Endodermal cell (in vitro differentiated cells): ENCODE measurements at regions not wholly inside any gene's neighbourhood (a gene's known extent, or its start where the extent isn't known, plus 50 kb on each side); places are given as distances from the start of the nearest gene placed in this dataset.

Source experiments
- DNase-seq: peaks from one replicate; pipeline ENCODE4 v3.0.0-alpha.2; 2017
- H3K27ac ChIP-seq: 2 replicates; pipeline ENCODE4 v1.5.1; 2013; ENCODE audit warnings: mild to moderate bottlenecking, low read depth, low read length, moderate library complexity
- H3K27me3 ChIP-seq: 2 replicates; pipeline ENCODE4 v1.6.1; 2013; ENCODE audit warnings: mild to moderate bottlenecking, low read length, moderate library complexity; ENCODE audit not compliant: insufficient read depth, control insufficient read depth, poor library complexity, severe bottlenecking
- H3K36me3 ChIP-seq: 2 replicates; pipeline ENCODE4 v1.7.0; 2013; ENCODE audit warnings: mild to moderate bottlenecking, low read length, moderate library complexity; ENCODE audit not compliant: control insufficient read depth, insufficient read depth
- H3K4me1 ChIP-seq: one replicate; pipeline ENCODE4 v1.7.0; 2013; ENCODE audit warnings: low read length; ENCODE audit not compliant: control insufficient read depth, insufficient read depth
- H3K4me3 ChIP-seq: 2 replicates; pipeline ENCODE4 v1.5.1; 2013; ENCODE audit warnings: mild to moderate bottlenecking, low read length, moderate library complexity
- H3K9ac ChIP-seq: 2 replicates; pipeline ENCODE4 v1.6.1; 2013; ENCODE audit warnings: mild to moderate bottlenecking, low read length, moderate library complexity; ENCODE audit not compliant: poor library complexity, severe bottlenecking; ENCODE audit errors: extremely low read depth
- H3K9me3 ChIP-seq: 2 replicates; pipeline ENCODE4 v1.6.1; 2013; ENCODE audit warnings: mild to moderate bottlenecking, low read length, moderate library complexity; ENCODE audit not compliant: control insufficient read depth
- H3K27ac Mint-ChIP-seq: 2 replicates; pipeline ENCODE4 v1.8.0; 2020; ENCODE audit warnings: mixed read lengths
- H3K27me3 Mint-ChIP-seq: 2 replicates; pipeline ENCODE4 v1.8.0; 2021; ENCODE audit warnings: mild to moderate bottlenecking, mixed read lengths; ENCODE audit not compliant: insufficient read depth
- H3K36me3 Mint-ChIP-seq: 2 replicates; pipeline ENCODE4 v1.8.0; 2020; ENCODE audit warnings: low read depth, mixed read lengths
- H3K4me1 Mint-ChIP-seq: 2 replicates; pipeline ENCODE4 v1.8.0; 2020; ENCODE audit warnings: mixed read lengths
- H3K4me3 Mint-ChIP-seq: 2 replicates; pipeline ENCODE4 v1.8.0; 2020; ENCODE audit warnings: mild to moderate bottlenecking, moderate library complexity, mixed read lengths
- H3K9me3 Mint-ChIP-seq: 2 replicates; pipeline ENCODE4 v1.8.0; 2020; ENCODE audit warnings: mild to moderate bottlenecking, mixed read lengths
- WGBS, 2 experiments: methylation state at CpG; one replicate each; pipeline versions ENCODE4 v1.1.5 to v1.1.7; 2013; ENCODE audit warnings: missing lambda C conversion rate in 2 of 2, mixed read lengths in 1 of 2; ENCODE audit not compliant: insufficient coverage in 1 of 2, insufficient read length in 1 of 2; 5-methylcytosine and 5-hydroxymethylcytosine counted together
- TF ChIP-seq, protein P1 (sequence below): fragments of 200-600 bp; sonication (generic); conservative IDR thresholded peaks from 2 replicates; pipeline ENCODE4 v1.5.0; 2021; ENCODE audit warnings: antibody characterized with exemption, mild to moderate bottlenecking

DNA sequence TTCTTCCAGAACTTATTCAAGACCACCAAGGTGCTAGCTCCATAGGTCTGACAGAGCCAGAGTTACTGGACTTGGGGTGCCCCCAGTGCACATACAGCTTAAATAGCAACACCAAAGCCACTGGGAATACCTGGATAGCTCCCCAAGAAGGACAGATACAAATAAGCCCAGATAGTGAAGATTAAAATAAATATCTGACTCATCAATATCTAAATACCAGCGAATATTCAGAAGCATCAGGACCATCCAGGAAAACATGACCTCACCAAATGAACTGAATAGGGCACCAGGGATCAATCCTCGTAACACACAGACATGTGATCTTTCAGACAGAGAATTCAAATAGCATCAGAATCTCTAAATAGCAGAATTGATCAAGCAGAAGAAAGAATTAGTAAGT is 931.6 kb downstream of the OTOL1 start:
- H3K9ac ChIP-seq, result no peak overlapping the region

DNA sequence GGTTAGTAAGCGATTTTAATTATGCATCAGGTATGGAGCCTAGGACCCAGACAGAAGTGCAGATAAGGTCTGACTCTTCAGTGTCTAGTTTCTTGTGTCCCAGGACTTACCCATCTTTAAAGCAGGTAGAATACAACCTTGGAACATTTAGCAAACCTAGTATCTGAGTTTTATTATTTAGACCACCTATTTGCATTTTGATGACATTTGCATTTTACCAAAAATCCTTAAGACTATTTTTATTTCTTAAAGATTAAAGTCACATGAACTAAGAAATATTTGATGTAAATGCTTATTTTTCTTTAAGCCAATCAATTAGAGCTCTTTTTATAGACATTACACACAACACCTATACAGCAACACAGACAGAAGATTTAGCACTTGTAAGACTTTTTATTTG is 939.1 kb downstream of the OTOL1 start:
- H3K4me1 ChIP-seq, result no peaks in the 10 kb centered on the region
- no peaks in the 10 kb centered on the region for H3K36me3 ChIP-seq
- no peak for DNase-seq
- peaks cover 26% of the 10 kb centered on the region for H3K9me3 Mint-ChIP-seq
- no peaks in the 10 kb centered on the region for H3K4me1 Mint-ChIP-seq
- 87 to 89% methylated on average over 1 of the region's 1 CpG for WGBS, 2 experiments
- no peak overlapping the region for H3K4me3 Mint-ChIP-seq
- no peak overlapping the region for H3K27ac ChIP-seq
- no peak overlapping the region for H3K9ac ChIP-seq
- no peak overlapping the region for H3K4me3 ChIP-seq
- no peaks in the 10 kb centered on the region for H3K36me3 Mint-ChIP-seq
- peaks cover 7% of the 10 kb centered on the region for H3K9me3 ChIP-seq
- H3K27ac Mint-ChIP-seq, result no peak overlapping the region
- H3K27me3 Mint-ChIP-seq, result no peaks in the 10 kb centered on the region
- no peaks in the 10 kb centered on the region for H3K27me3 ChIP-seq
- TF ChIP-seq, protein P1, sequence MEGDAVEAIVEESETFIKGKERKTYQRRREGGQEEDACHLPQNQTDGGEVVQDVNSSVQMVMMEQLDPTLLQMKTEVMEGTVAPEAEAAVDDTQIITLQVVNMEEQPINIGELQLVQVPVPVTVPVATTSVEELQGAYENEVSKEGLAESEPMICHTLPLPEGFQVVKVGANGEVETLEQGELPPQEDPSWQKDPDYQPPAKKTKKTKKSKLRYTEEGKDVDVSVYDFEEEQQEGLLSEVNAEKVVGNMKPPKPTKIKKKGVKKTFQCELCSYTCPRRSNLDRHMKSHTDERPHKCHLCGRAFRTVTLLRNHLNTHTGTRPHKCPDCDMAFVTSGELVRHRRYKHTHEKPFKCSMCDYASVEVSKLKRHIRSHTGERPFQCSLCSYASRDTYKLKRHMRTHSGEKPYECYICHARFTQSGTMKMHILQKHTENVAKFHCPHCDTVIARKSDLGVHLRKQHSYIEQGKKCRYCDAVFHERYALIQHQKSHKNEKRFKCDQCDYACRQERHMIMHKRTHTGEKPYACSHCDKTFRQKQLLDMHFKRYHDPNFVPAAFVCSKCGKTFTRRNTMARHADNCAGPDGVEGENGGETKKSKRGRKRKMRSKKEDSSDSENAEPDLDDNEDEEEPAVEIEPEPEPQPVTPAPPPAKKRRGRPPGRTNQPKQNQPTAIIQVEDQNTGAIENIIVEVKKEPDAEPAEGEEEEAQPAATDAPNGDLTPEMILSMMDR, result no peak

More for the DNA sequence above, 931.6 kb downstream of the OTOL1 start:
- Mint-ChIP-seq H3K36me3 (no peaks in the 10 kb centered on the region), H3K4me1 (no peaks in the 10 kb centered on the region), H3K9me3 (peaks cover 5% of the 10 kb centered on the region), H3K27me3 (no peaks in the 10 kb centered on the region), H3K27ac (no peak overlapping the region), H3K4me3 (no peak overlapping the region)
- H3K36me3 ChIP-seq, result no peaks in the 10 kb centered on the region
- no peaks in the 10 kb centered on the region for H3K27me3 ChIP-seq
- no peak for DNase-seq
- H3K4me1 ChIP-seq, result no peaks in the 10 kb centered on the region
- TF ChIP-seq, protein P1, result no peak
- H3K27ac ChIP-seq, result no peak overlapping the region
- no peaks in the 10 kb centered on the region for H3K9me3 ChIP-seq
- WGBS, 2 experiments, result 50 to 80% methylated on average over 1 to 2 of the region's 2 CpGs
- no peak overlapping the region for H3K4me3 ChIP-seq

DNA sequence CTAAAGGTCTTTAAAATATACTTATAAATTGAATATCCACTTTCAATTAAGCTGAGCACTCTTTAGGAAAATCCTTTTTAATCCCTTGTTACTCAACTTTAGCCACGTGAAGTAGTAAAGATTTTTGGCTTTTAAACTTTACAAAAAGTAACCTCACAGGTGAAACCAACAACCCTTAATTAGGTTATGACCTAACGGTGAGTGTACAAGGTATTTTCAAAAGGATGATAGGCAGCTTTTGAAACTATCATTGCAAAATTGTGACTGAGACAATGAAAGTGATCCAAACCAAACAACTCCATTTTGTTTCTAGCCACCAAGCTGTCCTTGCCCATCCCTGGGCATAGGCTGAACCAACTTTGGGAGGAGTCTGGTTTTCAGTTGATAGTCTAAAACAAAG is 940.2 kb downstream of the OTOL1 start:
- 29 to 61% methylated on average over 1 to 2 of the region's 2 CpGs for WGBS, 2 experiments
- H3K9ac ChIP-seq, result no peak overlapping the region
- H3K4me3 ChIP-seq, result no peak overlapping the region
- H3K27ac ChIP-seq, result no peak overlapping the region
- TF ChIP-seq, protein P1, result no peak
- Mint-ChIP-seq H3K27ac (no peak overlapping the region), H3K36me3 (no peaks in the 10 kb centered on the region), H3K9me3 (peaks cover 23% of the 10 kb centered on the region), H3K4me1 (no peaks in the 10 kb centered on the region), H3K27me3 (no peaks in the 10 kb centered on the region), H3K4me3 (no peak overlapping the region)
- H3K36me3 ChIP-seq, result no peaks in the 10 kb centered on the region
- H3K4me1 ChIP-seq, result no peaks in the 10 kb centered on the region
- no peak for DNase-seq
- H3K9me3 ChIP-seq, result peaks cover 7% of the 10 kb centered on the region
- H3K27me3 ChIP-seq, result no peaks in the 10 kb centered on the region
